NCI-H1694 treated with DMSO at 0.1 percent for 48 hours (cell line): ENCODE measurements at regions not wholly inside any gene's neighbourhood (a gene's known extent, or its start where the extent isn't known, plus 50 kb on each side); places are given as distances from the start of the nearest gene placed in this dataset.

Experiments
- DNase-seq: peaks from one replicate; lab custom pipeline; 2025; lab: John Stamatoyannopoulos, UW

DNA sequence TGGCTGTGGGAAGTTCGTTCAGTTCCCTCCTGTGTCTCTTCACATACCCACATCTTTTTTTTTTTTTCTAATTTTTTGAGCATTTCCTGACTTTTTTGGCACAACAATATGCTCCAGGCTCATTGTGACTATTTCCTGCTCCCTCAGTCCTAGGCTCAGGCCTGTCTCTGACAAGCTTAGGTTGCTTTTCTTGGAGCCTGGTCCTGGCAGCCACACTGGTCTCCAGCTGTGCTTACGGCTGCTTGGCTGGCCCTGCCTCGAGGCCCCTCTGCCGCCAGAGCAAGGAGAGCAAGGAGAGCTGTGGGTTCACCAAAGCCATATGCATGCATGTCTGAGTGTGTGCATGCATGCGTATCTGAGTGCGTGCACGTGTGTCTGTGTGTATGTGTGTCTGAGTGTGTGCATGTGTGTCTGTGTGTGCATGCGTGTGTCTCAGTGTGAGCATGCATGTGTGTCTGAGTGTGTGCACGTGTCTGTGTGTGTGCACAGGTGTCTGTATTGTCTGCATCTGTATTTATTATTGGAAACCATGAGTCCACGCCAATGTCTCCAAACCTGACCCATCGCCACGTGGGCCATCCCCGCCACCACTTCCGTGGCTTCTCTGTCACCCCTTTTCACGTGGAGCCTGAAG is 766.1 kb upstream of the SALL3 start:
- no peak for DNase-seq

DNA sequence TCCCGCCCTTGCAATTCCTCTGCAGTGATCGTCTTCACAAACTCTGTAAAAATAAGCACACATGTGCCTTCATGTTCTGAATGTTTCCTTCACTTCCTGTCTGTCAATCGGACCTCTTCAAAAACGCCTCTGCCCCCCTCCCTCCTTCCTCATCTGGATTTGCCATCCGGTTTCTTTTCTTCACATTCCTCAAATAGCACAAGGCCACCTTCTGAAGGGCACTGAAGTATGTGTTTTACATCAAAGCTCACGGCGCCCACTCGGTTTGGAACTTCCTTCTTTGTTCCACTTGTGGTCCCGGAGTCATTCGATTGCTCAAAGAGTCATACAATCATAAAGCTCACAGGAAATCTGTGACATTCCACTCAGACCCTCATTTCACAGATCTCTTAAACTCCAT is 758.1 kb upstream of the SALL3 start:
- DNase-seq: no peak

DNA sequence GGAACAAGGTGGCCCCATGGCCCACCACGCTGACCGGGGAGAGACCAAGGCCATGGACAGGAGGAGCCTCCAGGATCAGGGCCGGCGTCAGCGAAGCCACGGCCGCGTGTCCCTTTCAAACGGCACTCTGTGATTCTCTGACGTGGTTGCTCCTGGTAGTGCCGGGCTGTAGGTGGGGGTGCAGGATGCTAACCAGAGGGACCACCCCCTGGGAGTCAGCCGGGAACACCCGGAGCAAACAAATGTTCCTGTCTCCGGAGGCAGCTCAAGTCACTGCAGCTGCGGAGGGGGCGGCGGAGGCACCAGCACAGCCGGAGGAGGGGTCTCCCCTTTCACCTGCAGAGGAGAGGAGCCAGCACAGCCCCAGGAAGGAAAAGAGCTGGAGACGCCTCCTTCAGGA is 750.6 kb upstream of the SALL3 start:
- no peak for DNase-seq

DNA sequence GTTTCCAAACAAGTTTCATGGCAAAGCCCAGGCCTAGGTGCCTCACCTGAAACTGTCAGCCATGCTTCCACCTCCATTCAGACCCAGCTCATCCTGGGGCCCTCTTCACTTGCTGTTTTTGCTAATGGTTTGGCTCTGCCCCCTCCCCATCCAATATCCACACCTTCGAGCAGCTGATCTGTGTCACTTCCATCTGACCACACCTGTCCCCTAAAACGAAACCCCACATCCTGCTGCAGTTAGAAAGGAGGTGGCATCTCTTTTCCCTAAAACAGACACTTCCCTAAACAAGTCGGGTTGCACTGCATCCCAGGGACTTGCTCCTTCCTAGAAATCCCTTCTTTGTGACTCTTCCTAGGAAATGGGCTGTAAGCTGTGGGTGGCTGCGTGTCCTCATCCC is 748.7 kb upstream of the SALL3 start:
- DNase-seq: no peak

DNA sequence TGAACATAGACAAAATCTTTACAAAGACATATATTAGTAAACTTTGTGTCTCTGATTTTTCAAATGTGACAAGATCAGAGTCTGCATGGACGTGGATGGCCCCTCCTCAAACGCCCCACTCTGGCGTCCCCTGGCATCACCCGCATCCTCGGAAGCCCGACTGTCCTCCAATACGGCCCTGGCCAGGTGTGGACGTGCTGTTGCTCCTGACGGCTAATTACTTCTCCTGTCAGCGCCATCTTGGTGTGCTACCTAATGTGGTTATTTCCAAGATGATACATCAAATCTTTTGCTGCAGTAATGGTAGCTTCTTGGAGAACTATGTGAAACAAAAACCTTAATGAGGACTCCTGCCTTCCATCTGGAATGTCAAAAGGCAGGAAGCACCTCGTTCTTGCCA is 747.4 kb upstream of the SALL3 start:
- DNase-seq: no peak

DNA sequence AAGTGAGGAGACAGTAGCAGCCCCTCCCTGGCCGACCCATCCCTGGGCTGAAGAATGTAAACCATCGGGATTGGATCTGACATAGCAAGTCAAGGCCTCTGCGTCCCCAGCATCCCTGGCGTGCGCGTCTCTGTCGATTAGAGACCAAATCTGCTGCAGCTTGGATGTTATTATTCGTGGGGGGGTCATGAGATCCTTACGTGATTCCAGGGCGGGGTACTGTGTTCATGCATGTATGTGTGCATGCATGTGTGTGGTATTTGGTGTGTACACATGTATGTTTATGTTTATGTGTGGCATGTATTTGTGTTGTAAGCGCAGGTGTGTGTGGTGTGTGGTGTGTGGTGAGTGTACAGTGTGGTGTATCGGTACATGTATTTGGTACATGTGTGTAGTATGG is 741.8 kb upstream of the SALL3 start:
- no peak for DNase-seq

DNA sequence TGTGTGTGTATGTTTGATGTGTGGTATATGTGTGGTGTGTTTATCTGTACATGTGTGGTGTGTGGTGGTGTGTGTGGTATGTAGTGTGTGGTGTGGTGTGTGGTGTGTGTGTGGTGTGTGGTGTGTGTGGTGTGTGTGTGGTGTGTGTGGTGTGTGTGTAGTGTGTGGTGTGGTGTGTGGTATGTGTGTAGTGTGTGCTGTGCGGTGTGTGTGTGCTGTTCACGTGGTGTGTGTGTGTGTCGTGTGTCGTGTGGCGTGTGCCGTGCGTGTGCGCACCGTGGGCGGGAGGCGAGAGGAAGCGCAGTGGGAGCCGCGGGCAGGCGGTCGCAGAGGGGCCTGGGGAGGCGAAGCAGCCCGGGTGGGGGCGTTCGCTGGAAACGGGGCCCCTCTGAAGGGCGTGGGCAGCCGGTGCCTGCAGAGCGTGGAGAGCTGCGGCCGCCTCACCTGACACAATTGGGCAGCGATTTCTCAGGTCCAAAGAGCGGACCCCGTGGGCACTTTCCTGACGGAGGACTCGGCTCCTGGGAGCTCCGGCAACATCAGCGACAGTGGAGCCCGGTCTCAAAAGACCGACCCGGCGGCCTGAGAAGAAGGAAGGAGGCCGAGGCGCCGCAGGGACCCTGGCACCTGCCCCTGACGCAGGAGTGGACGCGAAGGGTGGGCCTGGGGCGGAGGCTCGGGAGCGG is 741.1 kb upstream of the SALL3 start:
- DNase-seq: no peak

DNA sequence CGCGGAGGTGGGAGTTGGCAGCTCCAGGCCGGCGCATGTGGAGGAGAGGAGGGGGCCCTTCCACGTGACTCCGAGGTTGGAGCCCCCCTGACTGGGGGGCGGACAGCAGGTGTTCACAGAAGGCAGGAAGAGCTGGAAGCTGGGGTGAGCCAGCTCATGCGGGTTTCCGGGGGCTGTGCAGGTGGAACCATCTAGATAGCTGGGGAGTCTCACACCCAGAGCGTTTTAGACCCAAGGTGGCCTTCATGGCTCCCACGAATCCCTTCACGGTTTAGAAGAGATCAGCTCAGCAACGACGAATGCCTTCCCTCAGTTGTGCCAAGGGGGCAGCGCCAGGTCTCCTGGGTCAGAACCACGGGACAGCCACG is 740.5 kb upstream of the SALL3 start:
- DNase-seq: no peak

DNA sequence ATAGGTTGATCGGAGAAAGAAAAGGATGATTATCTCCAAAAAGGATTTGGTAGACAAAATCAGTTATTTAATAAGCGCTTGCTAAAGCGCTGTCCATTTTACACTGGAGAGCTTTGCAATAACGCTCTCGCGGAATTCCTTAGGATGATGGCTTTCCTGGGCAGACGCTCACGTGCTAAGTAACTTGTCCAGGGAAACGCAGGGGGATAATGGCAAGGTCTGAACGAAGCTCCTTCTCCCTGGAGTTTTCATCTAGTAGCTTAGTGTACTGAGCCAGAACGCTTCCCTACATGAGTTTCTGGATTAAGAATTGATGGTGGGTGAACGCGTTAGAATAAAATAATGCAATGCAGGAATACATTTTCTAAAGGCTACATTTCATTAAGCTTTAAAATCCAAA is 739.5 kb upstream of the SALL3 start:
- DNase-seq: no peak

DNA sequence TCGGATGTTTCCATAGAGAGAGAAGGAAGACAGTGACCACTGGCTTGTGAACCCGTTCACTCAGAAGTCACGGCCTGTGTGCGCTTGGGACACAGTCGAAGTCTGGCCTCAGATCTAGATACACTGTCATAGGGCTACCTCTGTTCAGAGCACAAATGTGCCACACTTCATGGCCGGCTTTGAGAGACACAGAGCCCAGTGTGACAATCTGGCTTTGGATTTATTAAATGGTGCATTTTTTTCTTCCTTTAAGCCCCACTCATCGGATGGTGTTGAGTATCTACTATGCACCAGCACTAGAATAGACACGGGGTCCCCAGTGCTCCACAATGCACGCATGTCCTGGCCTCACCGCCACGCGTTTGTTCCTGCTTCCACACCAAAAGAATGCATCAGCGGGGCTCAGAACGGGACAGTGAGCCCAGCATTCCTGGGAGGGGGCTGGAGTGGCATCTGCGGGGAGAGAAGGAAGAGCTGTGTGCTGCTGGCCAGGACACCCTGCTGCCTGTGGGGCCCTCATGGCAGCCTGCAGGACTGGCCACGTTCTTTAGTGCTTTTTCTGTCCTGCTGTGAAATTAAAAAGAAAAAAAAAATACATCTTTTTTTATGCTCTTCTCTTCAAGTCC is 738.9 kb upstream of the SALL3 start:
- DNase-seq: no peak

DNA sequence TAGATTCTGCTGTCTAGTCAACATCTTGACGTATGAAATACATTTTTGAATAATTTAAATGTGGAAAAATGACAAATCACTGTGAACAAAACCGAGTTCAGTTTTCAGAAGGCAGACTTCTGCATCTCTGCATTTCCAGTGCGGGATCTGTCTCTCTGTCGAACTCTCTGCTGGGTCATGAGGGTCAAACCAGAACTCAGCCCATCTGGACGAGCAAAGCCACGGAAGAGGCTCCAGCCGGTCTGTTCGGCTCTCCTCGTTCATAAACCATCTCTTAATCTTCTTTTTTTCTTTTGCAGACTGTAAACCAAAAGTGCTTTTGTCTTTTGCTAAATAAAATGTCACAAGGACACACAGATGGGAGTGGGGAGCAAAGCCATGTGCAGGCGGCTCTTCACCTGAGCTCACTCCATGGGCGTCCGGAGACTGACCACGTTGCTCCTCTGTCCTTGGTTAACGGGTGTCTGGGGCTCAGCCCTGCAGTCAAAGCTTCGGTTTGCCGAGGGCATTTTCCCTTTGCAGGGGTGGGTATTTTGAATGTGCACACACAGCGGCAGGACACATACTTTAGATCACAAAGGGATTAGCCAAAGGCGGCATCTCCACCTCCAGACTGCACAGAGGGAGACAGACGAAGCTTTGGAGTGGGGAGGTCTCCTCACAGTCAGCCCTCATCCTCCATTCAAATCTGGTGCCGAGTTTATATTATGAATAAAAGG is 737.9 kb upstream of the SALL3 start:
- DNase-seq: no peak

DNA sequence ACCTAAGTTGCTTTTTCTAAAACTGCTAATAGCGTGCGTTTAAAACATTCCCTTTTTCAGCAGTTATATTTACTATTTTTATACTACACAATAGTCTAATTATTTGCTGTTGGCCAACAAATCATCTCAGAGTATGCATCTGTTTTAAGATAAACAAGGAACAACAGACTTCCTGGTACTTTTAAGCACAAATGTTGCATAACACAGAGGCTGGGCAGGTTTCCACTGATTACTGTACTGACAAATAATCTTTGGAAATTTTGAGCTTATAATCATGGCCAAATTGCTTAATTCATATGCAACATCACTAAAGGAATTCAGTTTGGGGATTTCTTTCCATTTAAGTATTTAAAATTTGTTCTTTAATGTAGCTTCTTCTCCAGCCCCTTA is 737.4 kb upstream of the SALL3 start:
- DNase-seq: no peak

DNA sequence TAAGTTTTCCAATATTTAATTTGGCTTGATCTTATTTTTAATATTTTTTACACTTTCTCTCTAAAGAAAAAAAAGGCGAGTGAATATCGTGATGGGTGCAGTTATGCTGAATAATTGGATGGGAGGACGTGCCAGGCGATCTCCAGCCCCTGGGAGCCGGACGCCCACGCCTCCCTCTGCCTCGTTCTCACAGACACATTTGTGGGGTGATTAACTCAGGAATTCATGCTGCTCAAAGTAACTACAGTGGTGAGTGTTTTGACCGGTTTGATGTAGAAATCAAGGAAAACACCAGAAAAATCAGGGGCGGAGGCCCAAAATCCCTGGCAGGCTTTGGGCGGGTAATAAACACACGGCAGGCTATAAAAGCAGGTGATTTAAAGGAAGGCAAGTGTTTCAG is 736.8 kb upstream of the SALL3 start:
- DNase-seq: no peak

DNA sequence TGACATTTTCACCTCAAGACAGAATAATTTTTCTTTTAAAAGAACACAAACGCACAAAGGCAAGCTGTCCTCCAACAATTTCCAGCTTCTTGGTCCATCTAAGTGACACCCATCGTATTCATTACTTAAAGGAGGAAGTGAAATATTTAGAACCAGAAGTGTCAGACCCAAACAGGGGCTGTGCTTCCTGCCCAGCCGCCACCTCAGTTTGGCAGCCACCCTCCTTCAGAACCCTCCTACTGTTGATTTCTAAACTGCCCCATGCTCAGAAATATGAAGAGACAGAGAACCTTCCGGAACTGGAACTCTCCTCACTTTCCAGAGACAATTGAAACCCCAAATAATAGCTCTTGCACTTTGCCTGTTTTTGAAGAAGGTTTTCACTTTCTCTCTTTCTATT is 734.8 kb upstream of the SALL3 start:
- DNase-seq: no peak

DNA sequence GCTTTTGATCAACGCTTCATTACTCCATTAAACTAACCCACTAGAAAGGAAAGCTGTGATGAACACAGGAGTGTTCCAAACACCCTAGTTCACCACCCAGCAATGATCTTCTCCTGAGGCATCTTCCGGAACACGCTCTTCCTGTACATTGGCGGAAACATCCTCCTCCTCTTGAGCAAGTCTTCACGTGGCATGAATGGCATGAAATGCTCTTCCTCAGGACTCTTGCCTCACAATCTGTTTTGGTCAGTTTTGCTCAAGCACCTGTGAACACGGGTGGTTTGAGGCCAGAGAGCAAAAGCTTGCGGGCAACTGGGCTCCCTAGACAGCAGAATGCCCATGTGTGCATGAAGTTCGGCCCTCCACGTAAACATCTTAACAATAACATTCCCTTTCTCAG is 734.2 kb upstream of the SALL3 start:
- no peak for DNase-seq

DNA sequence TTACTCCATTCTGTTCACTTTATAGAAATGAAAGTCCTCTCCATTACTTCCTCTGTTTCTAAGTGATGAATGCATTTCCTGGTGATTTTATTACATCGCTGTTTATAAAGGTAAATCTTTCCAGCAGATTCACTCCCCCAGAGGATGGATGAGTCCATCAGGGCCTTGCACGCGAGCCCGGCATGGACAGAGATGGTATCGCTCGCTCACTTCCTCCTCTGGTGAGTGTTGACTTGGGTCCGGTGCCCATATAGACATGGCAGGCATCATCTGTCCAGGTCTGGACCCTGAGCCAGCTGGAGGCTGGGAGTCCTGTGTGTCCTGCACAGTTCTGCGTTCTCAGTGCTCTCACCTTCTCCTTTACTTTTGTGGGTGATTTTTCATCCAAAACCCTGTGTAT is 733.6 kb upstream of the SALL3 start:
- no peak for DNase-seq

DNA sequence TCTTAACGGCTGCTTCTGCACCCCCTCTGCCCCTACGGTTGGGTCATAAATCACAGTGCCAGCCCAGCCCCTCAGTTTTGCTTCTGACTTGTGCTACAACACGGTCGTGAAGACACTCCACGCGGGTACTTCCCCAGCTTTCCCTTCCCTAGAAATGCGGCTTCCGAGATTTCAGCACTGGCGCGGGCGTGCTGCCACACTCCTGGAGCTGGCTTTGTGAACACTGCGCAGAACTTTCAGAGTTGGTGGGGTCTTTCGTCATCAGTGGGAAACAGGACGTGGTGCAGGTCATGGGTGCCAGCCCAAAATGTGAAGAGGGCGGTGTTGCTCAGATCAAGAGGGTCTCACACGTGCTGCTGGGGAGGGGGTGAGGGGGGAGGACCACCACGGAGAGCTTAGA is 733.0 kb upstream of the SALL3 start:
- no peak for DNase-seq

DNA sequence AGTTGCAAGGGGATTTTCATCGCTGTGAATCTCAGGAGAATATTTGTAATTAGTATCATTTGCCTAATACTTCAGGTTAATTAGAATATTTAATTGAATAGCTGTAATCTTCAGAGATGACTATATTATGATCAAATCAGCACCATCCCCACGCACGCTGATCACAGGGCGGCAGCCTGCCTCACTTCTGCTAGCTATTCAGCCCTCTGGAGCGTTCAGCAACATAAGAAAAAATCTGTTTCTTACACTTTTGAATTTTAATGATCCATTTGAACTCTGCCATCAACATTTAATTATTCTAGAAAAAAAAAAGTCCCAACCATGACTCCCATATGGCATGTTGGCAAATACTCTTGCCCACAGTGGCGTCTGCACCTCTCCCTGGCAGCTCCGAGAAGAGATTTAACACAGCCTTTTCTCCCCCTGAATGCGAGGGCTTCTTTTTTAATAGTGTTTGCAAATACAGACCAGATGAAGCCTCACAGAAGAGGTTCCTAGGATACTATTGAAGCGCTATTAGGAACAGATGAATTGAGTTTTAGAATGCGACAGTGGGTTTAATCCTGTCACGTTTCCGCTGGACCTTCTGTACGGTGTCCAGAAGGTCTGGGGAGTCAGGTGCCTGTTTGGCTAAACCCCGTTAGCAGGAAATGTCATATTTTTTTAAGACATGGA is 731.9 kb upstream of the SALL3 start:
- peak; percentile 78 for DNase-seq

DNA sequence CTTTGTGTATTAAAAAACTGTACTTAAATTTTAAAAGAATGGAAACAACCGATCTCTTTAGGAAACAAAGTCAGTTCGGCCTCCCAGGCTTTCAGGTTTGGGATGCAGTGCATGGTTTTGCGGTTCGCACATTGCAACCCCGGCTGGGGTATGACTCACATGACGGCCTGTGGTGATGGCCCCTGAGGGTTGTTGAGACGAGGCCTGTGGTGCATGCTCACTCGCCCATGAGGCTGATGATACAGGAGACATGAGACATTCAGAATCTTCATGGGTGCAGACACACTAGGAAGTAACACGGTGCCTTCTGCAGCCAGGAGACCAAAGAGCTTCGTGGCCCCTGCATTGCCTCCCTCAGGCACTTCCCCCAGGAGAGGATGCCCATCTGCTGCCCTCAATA is 724.6 kb upstream of the SALL3 start:
- DNase-seq: no peak

DNA sequence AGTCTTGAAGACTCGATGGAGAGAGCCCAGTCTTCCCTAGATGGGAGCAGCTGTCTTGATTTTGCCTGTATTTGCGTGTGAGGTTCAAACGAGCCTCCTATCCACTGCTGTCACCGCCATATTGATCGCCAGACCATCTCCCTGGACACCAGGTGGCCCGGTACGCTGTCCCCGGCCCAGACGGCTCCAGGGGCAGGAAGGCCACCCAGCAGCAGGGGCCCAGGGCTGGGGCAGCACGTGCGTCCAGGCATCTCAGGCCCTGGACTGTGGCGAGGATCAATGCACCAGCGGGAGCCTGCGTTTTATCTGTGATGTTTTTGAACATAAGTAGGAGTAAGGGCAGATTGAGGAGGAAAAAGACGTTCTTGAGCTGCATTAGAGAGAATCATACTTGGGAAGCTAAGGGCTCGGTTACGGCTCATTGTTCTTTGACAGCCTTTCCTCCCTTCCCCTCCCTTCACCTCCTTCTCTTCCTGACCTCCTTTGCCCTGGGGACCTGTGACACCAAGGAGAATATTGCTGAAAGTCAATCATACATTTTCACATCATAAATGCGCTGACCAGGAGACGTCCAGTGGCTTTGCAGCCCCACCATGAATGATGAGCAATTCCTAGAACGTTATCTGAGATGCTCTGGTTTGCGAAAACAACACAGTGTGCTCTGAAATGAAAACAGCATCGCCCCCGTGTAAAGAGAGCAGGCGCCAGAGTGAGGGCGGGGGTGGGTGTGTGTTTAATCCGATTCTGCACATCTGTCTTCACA is 711.2 kb upstream of the SALL3 start:
- no peak for DNase-seq

DNA sequence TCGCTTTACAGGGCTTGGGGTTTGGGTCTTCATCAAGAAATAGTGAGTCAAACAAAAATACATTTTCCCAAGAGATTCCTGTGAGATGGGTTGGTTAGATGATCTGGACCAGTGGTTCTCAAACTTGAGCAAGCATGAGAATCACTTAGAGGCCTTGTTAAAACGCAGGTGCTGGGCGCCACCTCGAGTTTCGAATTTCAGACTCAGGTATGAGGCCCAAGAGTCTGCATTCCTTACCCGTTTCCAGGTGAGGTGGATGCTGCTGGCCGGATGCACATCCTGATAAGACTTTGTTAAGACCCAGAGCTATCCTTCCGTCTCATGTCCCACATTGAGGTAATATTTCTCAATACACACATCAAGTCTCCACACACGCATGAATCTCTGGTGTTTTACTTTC is 707.8 kb upstream of the SALL3 start:
- DNase-seq: no peak

DNA sequence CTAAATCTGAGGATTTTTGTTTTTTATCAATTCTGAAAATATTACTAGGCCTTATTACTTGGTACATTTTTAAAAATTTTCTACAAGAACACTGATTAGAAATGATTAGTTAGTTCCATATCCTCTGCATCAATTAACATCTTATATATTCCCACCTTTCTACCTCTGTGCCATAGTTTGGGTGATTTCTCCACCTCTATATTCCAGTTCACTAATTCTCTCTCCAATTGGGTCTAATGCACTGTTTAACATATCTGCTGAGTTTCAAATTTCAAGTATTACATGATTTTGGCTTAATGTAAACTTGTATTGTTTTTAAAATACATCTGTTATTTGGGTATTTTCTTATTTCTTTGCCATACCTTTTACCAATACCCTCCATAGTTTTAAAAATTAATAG is 705.7 kb upstream of the SALL3 start:
- DNase-seq: no peak
